Nephron progenitor cell (in vitro differentiated cells): ENCODE measurements at regions not wholly inside any gene's neighbourhood (a gene's known extent, or its start where the extent isn't known, plus 50 kb on each side); places are given as distances from the start of the nearest gene placed in this dataset.
"Not testable (repeated sequence)": the region's sequence is repeated elsewhere in the genome, so short reads cannot be mapped to it uniquely, and the experiment has no call there.

ENCODE experiments used
- DNase-seq: peaks from one replicate; pipeline ENCODE4 v3.0.0; 2021
- H3K27ac Mint-ChIP-seq: 2 replicates; pipeline ENCODE4 v1.8.0; 2021; ENCODE audit warnings: mild to moderate bottlenecking, moderate library complexity, mixed read lengths
- H3K27me3 Mint-ChIP-seq: 2 replicates; pipeline ENCODE4 v1.8.0; 2021; ENCODE audit warnings: mild to moderate bottlenecking, low read depth, mixed read lengths; ENCODE audit not compliant: poor library complexity
- H3K36me3 Mint-ChIP-seq: 2 replicates; pipeline ENCODE4 v1.8.0; 2021; ENCODE audit warnings: low read depth, mixed read lengths
- H3K4me1 Mint-ChIP-seq: 2 replicates; pipeline ENCODE4 v1.8.0; 2021; ENCODE audit warnings: mixed read lengths
- H3K4me3 Mint-ChIP-seq: 2 replicates; pipeline ENCODE4 v1.8.0; 2021; ENCODE audit warnings: mild to moderate bottlenecking, moderate library complexity, mixed read lengths
- H3K9me3 Mint-ChIP-seq: 2 replicates; pipeline ENCODE4 v1.8.0; 2021; ENCODE audit warnings: mild to moderate bottlenecking, moderate library complexity, mixed read lengths
- CTCF ChIP-seq: fragments of 200-600 bp; sonication (generic); IDR thresholded peaks from 2 replicates; pipeline ENCODE4 v1.5.0; 2021; ENCODE audit warnings: antibody characterized with exemption

- Mint-ChIP-seq H3K9me3 (no peaks in the 10 kb centered on the region), H3K4me1 (no peaks in the 10 kb centered on the region), H3K27ac (no peak overlapping the region), H3K36me3 (no peaks in the 10 kb centered on the region), H3K27me3 (peaks cover 3% of the 10 kb centered on the region), H3K4me3 (no peak overlapping the region)
- no peak for TF ChIP-seq CTCF
- DNase-seq, result no peak
Observed at GRCh38 chr6:84902354-84902928, 138.0 kb upstream of the TBX18 start.

- Mint-ChIP-seq H3K27me3 (peaks cover 3% of the 10 kb centered on the region), H3K4me3 (no peak overlapping the region), H3K9me3 (no peaks in the 10 kb centered on the region), H3K4me1 (peaks cover 7% of the 10 kb centered on the region), H3K27ac (no peak overlapping the region), H3K36me3 (no peaks in the 10 kb centered on the region)
- no peak for DNase-seq
- TF ChIP-seq CTCF, result no peak
Observed at GRCh38 chr6:84897988-84898594, 133.7 kb upstream of the TBX18 start.

DNA sequence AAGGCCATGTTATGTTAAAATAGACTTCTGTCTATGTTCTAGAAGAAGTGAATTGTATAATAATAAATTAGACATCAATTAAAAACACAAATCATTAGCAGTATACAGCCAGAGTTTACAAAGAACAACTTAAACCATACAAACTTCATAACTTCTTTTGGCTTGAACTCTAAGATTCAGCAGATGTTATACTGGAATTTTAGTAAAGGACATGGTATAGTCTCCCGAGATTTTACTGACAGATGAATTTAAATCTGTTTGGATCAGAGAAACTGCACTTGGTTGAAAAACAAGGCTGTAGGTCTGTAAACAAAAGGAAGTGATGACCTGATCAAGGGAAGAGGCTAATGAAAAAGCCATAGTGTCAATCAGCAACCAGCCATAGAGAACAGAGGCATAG lies 132.6 kb upstream of the TBX18 start:
- H3K4me3 Mint-ChIP-seq, result no peak overlapping the region
- no peak for DNase-seq
- H3K36me3 Mint-ChIP-seq, result no peaks in the 10 kb centered on the region
- peaks cover 7% of the 10 kb centered on the region for H3K4me1 Mint-ChIP-seq
- no peak for TF ChIP-seq CTCF
- H3K27ac Mint-ChIP-seq, result no peak overlapping the region
- no peaks in the 10 kb centered on the region for H3K9me3 Mint-ChIP-seq
- no peaks in the 10 kb centered on the region for H3K27me3 Mint-ChIP-seq

GRCh38 chr6:84892671-84893070 lies 128.3 kb upstream of the TBX18 start:
- no peak for DNase-seq
- Mint-ChIP-seq H3K9me3 (no peaks in the 10 kb centered on the region), H3K4me1 (peaks cover 7% of the 10 kb centered on the region), H3K27me3 (no peaks in the 10 kb centered on the region), H3K4me3 (no peak overlapping the region), H3K36me3 (no peaks in the 10 kb centered on the region), H3K27ac (no peak overlapping the region)
- TF ChIP-seq CTCF, result no peak

DNA sequence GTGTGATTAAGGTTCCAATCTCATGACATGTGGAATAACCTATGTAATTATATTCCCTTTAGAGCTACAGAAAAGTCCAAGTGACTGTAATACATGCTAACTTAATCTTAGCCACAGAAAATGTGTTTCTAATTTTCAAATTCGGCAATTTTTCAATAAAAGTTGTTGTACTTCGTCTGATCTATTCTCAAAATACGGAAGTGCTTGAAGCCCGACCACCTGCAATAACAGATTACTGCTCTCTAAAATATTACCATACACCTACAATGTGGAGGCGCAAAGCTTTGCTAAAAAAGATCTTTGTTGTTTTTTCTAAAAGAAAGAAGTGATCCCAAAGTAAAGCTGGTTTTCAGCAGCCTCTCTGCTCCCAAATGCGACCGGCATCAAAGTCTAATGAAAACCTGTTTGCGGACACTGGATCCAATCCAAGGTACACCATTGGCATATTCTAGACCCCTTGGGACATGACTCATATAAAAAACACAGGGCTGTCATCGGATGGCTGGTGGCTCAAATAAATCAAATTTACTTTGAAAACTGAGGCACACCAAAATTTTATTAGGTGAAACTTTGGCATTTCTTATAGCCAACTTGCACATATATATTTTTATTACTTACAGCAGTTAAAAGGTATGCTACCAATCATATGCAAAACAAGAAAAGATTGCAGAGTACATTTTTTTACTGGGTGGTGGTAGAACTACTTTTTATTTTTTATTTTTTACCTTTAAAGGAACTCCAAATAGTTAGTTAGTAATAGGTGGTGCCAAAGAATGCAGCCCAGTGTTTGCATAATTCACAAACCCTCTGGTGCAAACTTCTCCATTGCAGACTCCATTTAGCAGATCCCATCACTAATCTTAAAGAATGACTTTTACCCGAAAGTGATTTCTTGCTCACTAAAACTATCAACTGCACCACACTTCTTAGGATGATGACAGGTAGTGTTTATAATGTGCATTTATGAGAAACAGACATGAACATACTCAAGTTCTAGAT lies 118.7 kb upstream of the TBX18 start:
- no peak for DNase-seq
- no peak for TF ChIP-seq CTCF
- H3K27ac Mint-ChIP-seq, result no peak overlapping the region
- H3K27me3 Mint-ChIP-seq, result peaks cover 8% of the 10 kb centered on the region
- no peaks in the 10 kb centered on the region for H3K4me1 Mint-ChIP-seq
- H3K9me3 Mint-ChIP-seq, result no peaks in the 10 kb centered on the region
- no peak overlapping the region for H3K4me3 Mint-ChIP-seq
- H3K36me3 Mint-ChIP-seq, result no peaks in the 10 kb centered on the region

GRCh38 chr6:84879385-84879784 lies 115.0 kb upstream of the TBX18 start:
- H3K9me3 Mint-ChIP-seq, H3K4me3 Mint-ChIP-seq, H3K36me3 Mint-ChIP-seq, DNase-seq, H3K27ac Mint-ChIP-seq, H3K27me3 Mint-ChIP-seq: not testable (repeated sequence)
- peaks cover 11% of the 10 kb centered on the region for H3K4me1 Mint-ChIP-seq
